BLaER1 (cell line): ENCODE measurements at regions not wholly inside any gene's neighbourhood (a gene's known extent, or its start where the extent isn't known, plus 50 kb on each side); places are given as distances from the start of the nearest gene placed in this dataset.
A peak's percentile ranks its signal among the peaks of the same experiment; 100 is the strongest.

Experiments
- H3K27ac ChIP-seq: shearing (Covaris generic); formaldehyde crosslinking; 2 replicates; pipeline ENCODE4 v1.8.1; 2022
- H3K27me3 ChIP-seq: shearing (Covaris generic); formaldehyde crosslinking; 2 replicates; pipeline ENCODE4 v1.8.1; 2022
- H3K36me3 ChIP-seq: shearing (Covaris generic); formaldehyde crosslinking; 2 replicates; pipeline ENCODE4 v1.8.1; 2022
- H3K4me1 ChIP-seq: shearing (Covaris generic); formaldehyde crosslinking; 2 replicates; pipeline ENCODE4 v1.8.1; 2022
- H3K4me2 ChIP-seq: shearing (Covaris generic); formaldehyde crosslinking; 2 replicates; pipeline ENCODE4 v1.8.1; 2022
- H3K4me3 ChIP-seq: shearing (Covaris generic); formaldehyde crosslinking; 2 replicates; pipeline ENCODE4 v1.8.1; 2022
- H3K9ac ChIP-seq: shearing (Covaris generic); formaldehyde crosslinking; 2 replicates; pipeline ENCODE4 v1.8.1; 2022
- H3K9me3 ChIP-seq: shearing (Covaris generic); formaldehyde crosslinking; 2 replicates; pipeline ENCODE4 v1.8.1; 2022
- H4K20me1 ChIP-seq: shearing (Covaris generic); formaldehyde crosslinking; 2 replicates; pipeline ENCODE4 v1.8.1; 2022
- Cebpa-rat ChIP-seq: shearing (Covaris generic); IDR thresholded peaks from 2 replicates; pipeline ENCODE4 v1.8.1; 2022

- no peaks in the 10 kb centered on the region for H4K20me1 ChIP-seq
Measured at GRCh38 chr20:51244466-51244865, 221.6 kb upstream of the KCNG1 start.

GRCh38 chr20:51238675-51239305, 215.9 kb upstream of the KCNG1 start:
- Histone ChIP-seq H3K27ac (no peak overlapping the region), H3K36me3 (0 out of 2 replicates have a peak, but pooled peaks cover 4% of the 10 kb centered on the region), H4K20me1 (no peaks in the 10 kb centered on the region), H3K4me3 (no peak overlapping the region), H3K9me3 (peaks cover 24% of the 10 kb centered on the region), H3K27me3 (no peaks in the 10 kb centered on the region), H3K9ac (no peak overlapping the region), H3K4me1 (peaks cover 8% of the 10 kb centered on the region), H3K4me2 (no peak overlapping the region)
- no peak for TF ChIP-seq Cebpa-rat

More at GRCh38 chr20:51244466-51244865, 221.6 kb upstream of the KCNG1 start:
- no peaks in the 10 kb centered on the region for H3K27me3 ChIP-seq
- H3K4me2 ChIP-seq = no peak overlapping the region
- H3K27ac ChIP-seq = no peak overlapping the region
- 0 out of 2 replicates have a peak, but pooled peaks cover 4% of the 10 kb centered on the region for H3K36me3 ChIP-seq
- H3K9ac ChIP-seq = no peak overlapping the region
- H3K4me3 ChIP-seq = no peak overlapping the region
- no peak for TF ChIP-seq Cebpa-rat
- no peaks in the 10 kb centered on the region for H3K4me1 ChIP-seq
- peaks cover 28% of the 10 kb centered on the region for H3K9me3 ChIP-seq

- no peak overlapping the region for H3K27ac ChIP-seq
- no peak for TF ChIP-seq Cebpa-rat
- peak overlapping the region; percentile 29 for H3K4me2 ChIP-seq
- H3K4me3 ChIP-seq = no peak overlapping the region
- no peaks in the 10 kb centered on the region for H3K27me3 ChIP-seq
- H3K9ac ChIP-seq = no peak overlapping the region
- no peaks in the 10 kb centered on the region for H4K20me1 ChIP-seq
- 0 out of 2 replicates have a peak, but pooled peaks cover 3% of the 10 kb centered on the region for H3K36me3 ChIP-seq
- H3K4me1 ChIP-seq = peaks cover 8% of the 10 kb centered on the region
- peaks cover 14% of the 10 kb centered on the region for H3K9me3 ChIP-seq
Measured at GRCh38 chr20:51237791-51238190, 214.9 kb upstream of the KCNG1 start.

GRCh38 chr20:51237278-51237677, 214.4 kb upstream of the KCNG1 start:
- H3K4me2 ChIP-seq = peak overlapping the region; percentile 29
- peaks cover 8% of the 10 kb centered on the region for H3K4me1 ChIP-seq

GRCh38 chr20:51236421-51236820, 213.5 kb upstream of the KCNG1 start:
- H3K4me1 ChIP-seq = peaks cover 8% of the 10 kb centered on the region
- no peak overlapping the region for H3K9ac ChIP-seq
- H3K27me3 ChIP-seq = no peaks in the 10 kb centered on the region
- TF ChIP-seq Cebpa-rat = no peak
- H3K4me2 ChIP-seq = no peak overlapping the region
- H3K9me3 ChIP-seq = no peaks in the 10 kb centered on the region; the same call in 1 of the 2 replicates
- no peaks in the 10 kb centered on the region for H4K20me1 ChIP-seq
- H3K36me3 ChIP-seq = no peaks in the 10 kb centered on the region
- no peak overlapping the region for H3K4me3 ChIP-seq
- no peak overlapping the region for H3K27ac ChIP-seq

More at GRCh38 chr20:51237278-51237677, 214.4 kb upstream of the KCNG1 start:
- no peak overlapping the region for H3K9ac ChIP-seq
- H4K20me1 ChIP-seq = no peaks in the 10 kb centered on the region
- H3K9me3 ChIP-seq = peaks cover 8% of the 10 kb centered on the region
- H3K27me3 ChIP-seq = no peaks in the 10 kb centered on the region
- no peak overlapping the region for H3K27ac ChIP-seq
- H3K4me3 ChIP-seq = no peak overlapping the region
- TF ChIP-seq Cebpa-rat = no peak
- no peaks in the 10 kb centered on the region for H3K36me3 ChIP-seq

- Histone ChIP-seq H3K4me3 (no peak overlapping the region), H3K9ac (no peak overlapping the region), H3K27ac (no peak overlapping the region), H4K20me1 (no peaks in the 10 kb centered on the region), H3K4me2 (no peak overlapping the region), H3K36me3 (no peaks in the 10 kb centered on the region), H3K27me3 (no peaks in the 10 kb centered on the region), H3K9me3 (no peaks in the 10 kb centered on the region), H3K4me1 (peaks cover 8% of the 10 kb centered on the region)
- no peak for TF ChIP-seq Cebpa-rat
Measured at GRCh38 chr20:51233345-51233744, 210.4 kb upstream of the KCNG1 start.

- H3K27me3 ChIP-seq = no peaks in the 10 kb centered on the region
- no peaks in the 10 kb centered on the region for H3K4me1 ChIP-seq
- H3K9me3 ChIP-seq = no peaks in the 10 kb centered on the region
- H3K9ac ChIP-seq = no peak overlapping the region
- H3K27ac ChIP-seq = no peak overlapping the region
- no peaks in the 10 kb centered on the region for H3K36me3 ChIP-seq
- no peaks in the 10 kb centered on the region for H4K20me1 ChIP-seq
- TF ChIP-seq Cebpa-rat = no peak
- no peak overlapping the region for H3K4me3 ChIP-seq
- H3K4me2 ChIP-seq = no peak overlapping the region
Measured at GRCh38 chr20:51230727-51231126, 207.8 kb upstream of the KCNG1 start.

- Histone ChIP-seq H3K4me2 (no peak overlapping the region), H4K20me1 (no peaks in the 10 kb centered on the region), H3K4me3 (no peak overlapping the region), H3K9ac (no peak overlapping the region), H3K9me3 (peaks cover 11% of the 10 kb centered on the region), H3K27me3 (no peaks in the 10 kb centered on the region), H3K36me3 (no peaks in the 10 kb centered on the region), H3K4me1 (no peaks in the 10 kb centered on the region), H3K27ac (no peak overlapping the region)
- TF ChIP-seq Cebpa-rat = no peak
Measured at GRCh38 chr20:51228763-51229162, 205.9 kb upstream of the KCNG1 start.

- H4K20me1 ChIP-seq = no peaks in the 10 kb centered on the region
Measured at GRCh38 chr20:51227744-51228143, 204.8 kb upstream of the KCNG1 start.

GRCh38 chr20:51223183-51223720, 200.3 kb upstream of the KCNG1 start:
- no peaks in the 10 kb centered on the region for H3K36me3 ChIP-seq
- no peak for TF ChIP-seq Cebpa-rat
- H3K4me1 ChIP-seq = no peaks in the 10 kb centered on the region
- H3K4me3 ChIP-seq = no peak overlapping the region
- no peak overlapping the region for H3K9ac ChIP-seq
- peaks cover 13% of the 10 kb centered on the region for H3K27me3 ChIP-seq
- H3K9me3 ChIP-seq = peaks cover 29% of the 10 kb centered on the region
- H3K27ac ChIP-seq = no peak overlapping the region
- H4K20me1 ChIP-seq = no peaks in the 10 kb centered on the region
- H3K4me2 ChIP-seq = no peak overlapping the region

More at GRCh38 chr20:51227744-51228143, 204.8 kb upstream of the KCNG1 start:
- no peaks in the 10 kb centered on the region for H3K27me3 ChIP-seq
- peaks cover 11% of the 10 kb centered on the region for H3K9me3 ChIP-seq
- H3K4me3 ChIP-seq = no peak overlapping the region
- H3K4me2 ChIP-seq = no peak overlapping the region
- H3K4me1 ChIP-seq = no peaks in the 10 kb centered on the region
- H3K27ac ChIP-seq = no peak overlapping the region
- no peaks in the 10 kb centered on the region for H3K36me3 ChIP-seq
- no peak for TF ChIP-seq Cebpa-rat
- H3K9ac ChIP-seq = no peak overlapping the region
